ENCODE measurements at regions not wholly inside any gene's neighbourhood (a gene's known extent, or its start where the extent isn't known, plus 50 kb on each side); places are given as distances from the start of the nearest gene placed in this dataset.

GRCh38 chr4:177573507-177573906 lies 131.3 kb upstream of the AGA start:
- Histone ChIP-seq H3K9me3 (ENCODE audit: control insufficient read depth, low read length) (no peaks in the 10 kb centered on the region), H3K27me3 (ENCODE audit: control insufficient read depth, insufficient read depth) (no peaks in the 10 kb centered on the region), H3K27ac (ENCODE audit: low read length) (no peak overlapping the region), H3K4me3 (ENCODE audit: low read length) (no peak overlapping the region), H3K4me1 (ENCODE audit: control insufficient read depth, insufficient read depth, low read length) (no peaks in the 10 kb centered on the region)
- no peak for ATAC-seq
- DNase-seq = no peak
- 87% methylated on average over 2 of the region's 2 CpGs for WGBS
- intact Hi-C loops (cut with DNase I) = no loop called here

GRCh38 chr4:177574446-177574845 lies 132.2 kb upstream of the AGA start:
- DNase-seq = no peak
- H3K27ac ChIP-seq (ENCODE audit: low read length) = no peak overlapping the region

GRCh38 chr4:177579649-177580048 lies 137.4 kb upstream of the AGA start:
- no peak overlapping the region for H3K4me3 ChIP-seq (ENCODE audit: low read length)
- DNase-seq = no peak
- no peaks in the 10 kb centered on the region for H3K9me3 ChIP-seq (ENCODE audit: control insufficient read depth, low read length)
- ATAC-seq = no peak
- intact Hi-C loops (cut with DNase I) = no loop called here
- H3K4me1 ChIP-seq (ENCODE audit: control insufficient read depth, insufficient read depth, low read length) = no peaks in the 10 kb centered on the region
- H3K27me3 ChIP-seq (ENCODE audit: control insufficient read depth, insufficient read depth) = no peaks in the 10 kb centered on the region
- H3K27ac ChIP-seq (ENCODE audit: low read length) = no peak overlapping the region
- 50% methylated on average over 1 of the region's 1 CpG for WGBS

More at GRCh38 chr4:177574446-177574845, 132.2 kb upstream of the AGA start:
- WGBS = 59% methylated on average over 8 of the region's 8 CpGs
- Histone ChIP-seq H3K27me3 (ENCODE audit: control insufficient read depth, insufficient read depth) (no peaks in the 10 kb centered on the region), H3K4me3 (ENCODE audit: low read length) (no peak overlapping the region), H3K4me1 (ENCODE audit: control insufficient read depth, insufficient read depth, low read length) (no peaks in the 10 kb centered on the region), H3K9me3 (ENCODE audit: control insufficient read depth, low read length) (no peaks in the 10 kb centered on the region)
- no peak for ATAC-seq
- intact Hi-C loops (cut with DNase I) = no loop called here

- no peaks in the 10 kb centered on the region for H3K9me3 ChIP-seq (ENCODE audit: control insufficient read depth, low read length)
- intact Hi-C loops (cut with DNase I) = no loop called here
- H3K4me3 ChIP-seq (ENCODE audit: low read length) = no peak overlapping the region
Measured at GRCh38 chr4:177582992-177583391, 140.8 kb upstream of the AGA start.

GRCh38 chr4:177587989-177588388 lies 145.8 kb upstream of the AGA start:
- H3K27me3 ChIP-seq (ENCODE audit: control insufficient read depth, insufficient read depth) = no peaks in the 10 kb centered on the region
- no peak overlapping the region for H3K27ac ChIP-seq (ENCODE audit: low read length)
- ATAC-seq (no peak), DNase-seq (no peak)
- H3K4me3 ChIP-seq (ENCODE audit: low read length) = no peak overlapping the region
- intact Hi-C loops (cut with DNase I) = no loop called here
- no peaks in the 10 kb centered on the region for H3K4me1 ChIP-seq (ENCODE audit: control insufficient read depth, insufficient read depth, low read length)
- 68% methylated on average over 2 of the region's 2 CpGs for WGBS
- H3K9me3 ChIP-seq (ENCODE audit: control insufficient read depth, low read length) = no peaks in the 10 kb centered on the region

More at GRCh38 chr4:177582992-177583391, 140.8 kb upstream of the AGA start:
- no peak for ATAC-seq
- DNase-seq = no peak
- no peak overlapping the region for H3K27ac ChIP-seq (ENCODE audit: low read length)
- no peaks in the 10 kb centered on the region for H3K4me1 ChIP-seq (ENCODE audit: control insufficient read depth, insufficient read depth, low read length)
- H3K27me3 ChIP-seq (ENCODE audit: control insufficient read depth, insufficient read depth) = no peaks in the 10 kb centered on the region

- intact Hi-C loops (cut with DNase I) = no loop called here
- no peak for ATAC-seq
- H3K4me3 ChIP-seq (ENCODE audit: low read length) = no peak overlapping the region
- H3K4me1 ChIP-seq (ENCODE audit: control insufficient read depth, insufficient read depth, low read length) = no peaks in the 10 kb centered on the region
- H3K27ac ChIP-seq (ENCODE audit: low read length) = no peak overlapping the region
- no peak for DNase-seq
- 90% methylated on average over 2 of the region's 2 CpGs for WGBS
- H3K27me3 ChIP-seq (ENCODE audit: control insufficient read depth, insufficient read depth) = no peaks in the 10 kb centered on the region
- H3K9me3 ChIP-seq (ENCODE audit: control insufficient read depth, low read length) = no peaks in the 10 kb centered on the region
Measured at GRCh38 chr4:177595386-177595785, 153.1 kb upstream of the AGA start.

- intact Hi-C loops (cut with DNase I) = no loop called here
- DNase-seq (no peak), ATAC-seq (peak in 1 of 2 donors; percentile 31)
- WGBS = 58% methylated on average over 4 of the region's 4 CpGs
- no peaks in the 10 kb centered on the region for H3K27me3 ChIP-seq (ENCODE audit: control insufficient read depth, insufficient read depth)
- no peak overlapping the region for H3K27ac ChIP-seq (ENCODE audit: low read length)
- H3K9me3 ChIP-seq (ENCODE audit: control insufficient read depth, low read length) = no peaks in the 10 kb centered on the region
- H3K4me3 ChIP-seq (ENCODE audit: low read length) = no peak overlapping the region
- no peaks in the 10 kb centered on the region for H3K4me1 ChIP-seq (ENCODE audit: control insufficient read depth, insufficient read depth, low read length)
Measured at GRCh38 chr4:177596035-177596434, 153.8 kb upstream of the AGA start.

GRCh38 chr4:177596991-177597390 lies 154.8 kb upstream of the AGA start:
- no peaks in the 10 kb centered on the region for H3K4me1 ChIP-seq (ENCODE audit: control insufficient read depth, insufficient read depth, low read length)
- no peak overlapping the region for H3K4me3 ChIP-seq (ENCODE audit: low read length)
- no peak for DNase-seq
- H3K27me3 ChIP-seq (ENCODE audit: control insufficient read depth, insufficient read depth) = no peaks in the 10 kb centered on the region
- intact Hi-C loops (cut with DNase I) = no loop called here
- no peak for ATAC-seq
- H3K27ac ChIP-seq (ENCODE audit: low read length) = no peak overlapping the region
- no peaks in the 10 kb centered on the region for H3K9me3 ChIP-seq (ENCODE audit: control insufficient read depth, low read length)
- WGBS = 90% methylated on average over 7 of the region's 7 CpGs

GRCh38 chr4:177605252-177605651 lies 163.0 kb upstream of the AGA start:
- intact Hi-C loops (cut with DNase I) = no loop called here
- no peaks in the 10 kb centered on the region for H3K9me3 ChIP-seq (ENCODE audit: control insufficient read depth, low read length)
- no peaks in the 10 kb centered on the region for H3K27me3 ChIP-seq (ENCODE audit: control insufficient read depth, insufficient read depth)
- ATAC-seq = no peak
- no peaks in the 10 kb centered on the region for H3K4me1 ChIP-seq (ENCODE audit: control insufficient read depth, insufficient read depth, low read length)
- 65% methylated on average over 1 of the region's 1 CpG for WGBS
- H3K4me3 ChIP-seq (ENCODE audit: low read length) = no peak overlapping the region
- no peak overlapping the region for H3K27ac ChIP-seq (ENCODE audit: low read length)
- DNase-seq = no peak

GRCh38 chr4:177607111-177607573 lies 164.9 kb upstream of the AGA start:
- ATAC-seq = peak in 1 of 2 donors; percentile 21
- H3K27ac ChIP-seq (ENCODE audit: low read length) = no peak overlapping the region
- intact Hi-C loops (cut with DNase I) = no loop called here
- H3K27me3 ChIP-seq (ENCODE audit: control insufficient read depth, insufficient read depth) = no peaks in the 10 kb centered on the region
- WGBS = 96% methylated on average over 28 of the region's 28 CpGs
- H3K4me1 ChIP-seq (ENCODE audit: control insufficient read depth, insufficient read depth, low read length) = no peaks in the 10 kb centered on the region
- H3K9me3 ChIP-seq (ENCODE audit: control insufficient read depth, low read length) = no peaks in the 10 kb centered on the region
- no peak overlapping the region for H3K4me3 ChIP-seq (ENCODE audit: low read length)
- DNase-seq = peak in 2 of 3 donors; percentile 38 to 46

GRCh38 chr4:177611974-177612664 lies 169.9 kb upstream of the AGA start:
- no peaks in the 10 kb centered on the region for H3K27me3 ChIP-seq (ENCODE audit: control insufficient read depth, insufficient read depth)
- H3K4me3 ChIP-seq (ENCODE audit: low read length) = no peak overlapping the region
- DNase-seq (no peak), ATAC-seq (no peak)
- intact Hi-C loops (cut with DNase I) = no loop called here
- WGBS = 52% methylated on average over 5 of the region's 5 CpGs
- no peak overlapping the region for H3K27ac ChIP-seq (ENCODE audit: low read length)
- no peaks in the 10 kb centered on the region for H3K9me3 ChIP-seq (ENCODE audit: control insufficient read depth, low read length)
- H3K4me1 ChIP-seq (ENCODE audit: control insufficient read depth, insufficient read depth, low read length) = no peaks in the 10 kb centered on the region

GRCh38 chr4:177612684-177613083 lies 170.4 kb upstream of the AGA start:
- intact Hi-C loops (cut with DNase I) = no loop called here
- WGBS = 51% methylated on average over 2 of the region's 2 CpGs
- H3K9me3 ChIP-seq (ENCODE audit: control insufficient read depth, low read length) = no peaks in the 10 kb centered on the region
- no peaks in the 10 kb centered on the region for H3K27me3 ChIP-seq (ENCODE audit: control insufficient read depth, insufficient read depth)
- DNase-seq = no peak
- no peaks in the 10 kb centered on the region for H3K4me1 ChIP-seq (ENCODE audit: control insufficient read depth, insufficient read depth, low read length)
- no peak overlapping the region for H3K4me3 ChIP-seq (ENCODE audit: low read length)
- no peak overlapping the region for H3K27ac ChIP-seq (ENCODE audit: low read length)
- ATAC-seq = no peak
